ENCODE measurements at regions not wholly inside any gene's neighbourhood (a gene's known extent, or its start where the extent isn't known, plus 50 kb on each side); places are given as distances from the start of the nearest gene placed in this dataset.
A peak's percentile ranks its signal among the peaks of the same experiment; 100 is the strongest.

GRCh38 chr9:134243778-134244467 is 79.6 kb upstream of the RNU6ATAC start:
- RAD21 ChIA-PET (ENCODE audit: unreplicated experiment), result interaction anchor here (1.2 kb wide), 1 partner anchor 46 kb away, joined by 3 read pairs; no protein-coding TSS in a partner anchor
- H2AFZ ChIP-seq (ENCODE audit: control insufficient read depth, low read depth, low read length), result no peak overlapping the region
- H3K9ac ChIP-seq (ENCODE audit: control insufficient read depth, insufficient read depth, low read length), result no peak overlapping the region
- ATAC-seq (peak; percentile 96), FAIRE-seq (peak; percentile 78), DNase-seq (ENCODE audit: low read depth, low spot score) (peak; percentile 42)
- H4K20me1 ChIP-seq (ENCODE audit: control insufficient read depth, insufficient read depth), result no peaks in the 10 kb centered on the region
- no peaks in the 10 kb centered on the region for H3K36me3 ChIP-seq (ENCODE audit: control insufficient read depth in 2 of 2, insufficient read depth in 2 of 2, low read length in 1 of 2)
- CTCF ChIA-PET, result interaction anchor here (0.8 to 1.4 kb wide), 2 partner anchors 25 to 79 kb away, joined by 3 read pairs; no protein-coding TSS in a partner anchor
- WGBS (ENCODE audit: insufficient coverage, insufficient replicate concordance, low lambda C conversion rate, missing lambda C conversion rate), result 17% methylated on average over 14 of the region's 14 CpGs
- intact Hi-C loops (cut with micrococcal nuclease; ENCODE audit: unreplicated experiment), result loop anchor here (2.0 kb wide), 1 partner anchor 49 kb away; no protein-coding TSS in a partner anchor
- in situ Hi-C loops (cut with MboI), result no loop called here
- peak overlapping the region; percentile 11; the same call in 1 of the 2 replicates for H3K4me2 ChIP-seq (ENCODE audit: control insufficient read depth, insufficient read depth)
- no peaks in the 10 kb centered on the region for H3K79me2 ChIP-seq (ENCODE audit: control insufficient read depth, insufficient read depth, low read length)
- peaks cover 7% of the 10 kb centered on the region; the same call in 2 of the 3 replicates for H3K9me3 ChIP-seq (replicated peaks; ENCODE audit: control insufficient read depth, insufficient read depth, low read length)
- peaks cover 4% of the 10 kb centered on the region; the same call in 1 of the 2 replicates for H3K4me1 ChIP-seq (ENCODE audit: control insufficient read depth, insufficient read depth, low read length)
- no peaks in the 10 kb centered on the region; a peak in 2 of 4 replicates for H3K27me3 ChIP-seq (replicated peaks in 1 of 2; ENCODE audit: control insufficient read depth in 2 of 2, insufficient read depth in 2 of 2, low read length in 1 of 2)
- no peak overlapping the region for H3K27ac ChIP-seq (ENCODE audit: control insufficient read depth, insufficient read depth)
- SMC1A ChIA-PET (ENCODE audit: uncharacterized antibody, unreplicated experiment), result interaction anchor here (0.9 kb wide), 1 partner anchor 148 kb away, joined by 3 read pairs; no protein-coding TSS in a partner anchor
- POLR2A ChIA-PET, result no interaction called here
- BruUV-seq (replicated peaks), result no TSS peak
- no peak overlapping the region for H3K4me3 ChIP-seq
- TF ChIP-seq IKZF1 (conservative IDR thresholded peaks at IDR 0.05) (peak; percentile 30; the same call in 1 of the 2 replicates), SPI1 (IDR thresholded peaks at IDR 0.05; ENCODE audit: borderline replicate concordance, insufficient read depth, low read depth, low read length) (peak; percentile 89), CUX1 (IDR thresholded peaks at IDR 0.05; ENCODE audit: insufficient replicate concordance, low read depth, low read length) (no peak), IKZF2 (IDR thresholded peaks at IDR 0.05) (0 out of 4 replicates have a peak, but pooled peaks of 1 of the 2 experiments have one; percentile 19), NFXL1 (IDR thresholded peaks at IDR 0.05; ENCODE audit: borderline replicate concordance) (no peak), PAX5 (IDR thresholded peaks at IDR 0.05; ENCODE audit: borderline replicate concordance, low read depth, low read length) (no peak), RELA (IDR thresholded peaks at IDR 0.05; ENCODE audit: borderline replicate concordance, partially characterized antibody) (peak; percentile 32), LARP7 (IDR thresholded peaks at IDR 0.05) (no peak), RBBP5 (conservative IDR thresholded peaks at IDR 0.05) (no peak), NFYB (IDR thresholded peaks at IDR 0.05; ENCODE audit: insufficient read depth, low read depth, low read length) (0 out of 2 replicates have a peak, but pooled peaks have one; percentile 21), EED (IDR thresholded peaks at IDR 0.05; ENCODE audit: low read depth) (no peak), MTA3 (IDR thresholded peaks at IDR 0.05; ENCODE audit: borderline replicate concordance, low read length) (no peak), CHD2 (IDR thresholded peaks at IDR 0.05; ENCODE audit: borderline replicate concordance, low read depth, low read length) (no peak)
- TF ChIP-seq, protein P1, sequence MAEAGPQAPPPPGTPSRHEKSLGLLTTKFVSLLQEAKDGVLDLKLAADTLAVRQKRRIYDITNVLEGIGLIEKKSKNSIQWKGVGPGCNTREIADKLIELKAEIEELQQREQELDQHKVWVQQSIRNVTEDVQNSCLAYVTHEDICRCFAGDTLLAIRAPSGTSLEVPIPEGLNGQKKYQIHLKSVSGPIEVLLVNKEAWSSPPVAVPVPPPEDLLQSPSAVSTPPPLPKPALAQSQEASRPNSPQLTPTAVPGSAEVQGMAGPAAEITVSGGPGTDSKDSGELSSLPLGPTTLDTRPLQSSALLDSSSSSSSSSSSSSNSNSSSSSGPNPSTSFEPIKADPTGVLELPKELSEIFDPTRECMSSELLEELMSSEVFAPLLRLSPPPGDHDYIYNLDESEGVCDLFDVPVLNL (IDR thresholded peaks at IDR 0.05; ENCODE audit: low read depth, low read length), result no peak
- TF ChIP-seq, protein P2, sequence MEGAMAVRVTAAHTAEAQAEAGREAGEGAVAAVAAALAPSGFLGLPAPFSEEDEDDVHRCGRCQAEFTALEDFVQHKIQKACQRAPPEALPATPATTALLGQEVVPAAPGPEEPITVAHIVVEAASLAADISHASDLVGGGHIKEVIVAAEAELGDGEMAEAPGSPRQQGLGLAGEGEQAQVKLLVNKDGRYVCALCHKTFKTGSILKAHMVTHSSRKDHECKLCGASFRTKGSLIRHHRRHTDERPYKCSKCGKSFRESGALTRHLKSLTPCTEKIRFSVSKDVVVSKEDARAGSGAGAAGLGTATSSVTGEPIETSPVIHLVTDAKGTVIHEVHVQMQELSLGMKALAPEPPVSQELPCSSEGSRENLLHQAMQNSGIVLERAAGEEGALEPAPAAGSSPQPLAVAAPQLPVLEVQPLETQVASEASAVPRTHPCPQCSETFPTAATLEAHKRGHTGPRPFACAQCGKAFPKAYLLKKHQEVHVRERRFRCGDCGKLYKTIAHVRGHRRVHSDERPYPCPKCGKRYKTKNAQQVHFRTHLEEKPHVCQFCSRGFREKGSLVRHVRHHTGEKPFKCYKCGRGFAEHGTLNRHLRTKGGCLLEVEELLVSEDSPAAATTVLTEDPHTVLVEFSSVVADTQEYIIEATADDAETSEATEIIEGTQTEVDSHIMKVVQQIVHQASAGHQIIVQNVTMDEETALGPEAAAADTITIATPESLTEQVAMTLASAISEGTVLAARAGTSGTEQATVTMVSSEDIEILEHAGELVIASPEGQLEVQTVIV (IDR thresholded peaks at IDR 0.05; ENCODE audit: borderline replicate concordance, partially characterized antibody), result no peak

Data from GM12878 (cell line).